ENCODE measurements at regions not wholly inside any gene's neighbourhood (a gene's known extent, or its start where the extent isn't known, plus 50 kb on each side); places are given as distances from the start of the nearest gene placed in this dataset.

DNA sequence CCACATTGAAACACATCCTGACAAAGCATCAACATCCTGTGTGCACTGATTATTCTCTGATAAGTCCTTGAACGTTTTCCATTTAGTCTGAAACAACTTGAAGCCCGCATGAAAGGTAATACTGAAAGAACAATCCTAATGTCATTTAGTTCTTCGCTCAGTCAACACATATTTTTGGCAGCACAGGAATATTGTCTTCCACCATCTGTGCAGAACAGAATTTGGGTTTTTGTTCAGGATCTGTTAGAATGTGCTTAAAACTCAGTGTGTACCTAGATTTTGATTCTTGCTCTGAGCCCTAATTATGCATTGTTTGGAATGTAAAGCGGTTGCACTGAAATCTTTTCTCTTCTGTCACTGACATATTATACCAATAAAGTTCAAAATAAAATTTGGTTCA, 1036.6 kb downstream of the CDH11 start:
- no TSS peak for BruUV-seq (replicated peaks)
- H3K9me3 Mint-ChIP-seq (ENCODE audit: unreplicated experiment): no peaks in the 10 kb centered on the region
- no peaks in the 10 kb centered on the region for H3K4me1 Mint-ChIP-seq (ENCODE audit: low read depth, unreplicated experiment)
- TF ChIP-seq CTCF (IDR thresholded peaks at IDR 0.05; ENCODE audit: insufficient read depth in 1 of 2, low read depth in 1 of 2, low read length in 1 of 2, severe bottlenecking in 1 of 2, unreplicated experiment in 1 of 2): no peak
- Histone ChIP-seq H3K4me1 (no peaks in the 10 kb centered on the region), H3K27me3 (replicated peaks; ENCODE audit: control insufficient read depth, insufficient read depth, low read length) (no peaks in the 10 kb centered on the region), H3K4me3 (ENCODE audit: low read depth, low read length) (no peak overlapping the region), H3K9me3 (no peaks in the 10 kb centered on the region), H3K36me3 (ENCODE audit: control insufficient read depth, insufficient read depth, low read length) (no peaks in the 10 kb centered on the region)
- no peak for DNase-seq
- POLR2A ChIA-PET: no interaction called here
- H3K27me3 Mint-ChIP-seq (ENCODE audit: insufficient read depth, unreplicated experiment): no peaks in the 10 kb centered on the region
- intact Hi-C loops (cut with micrococcal nuclease; ENCODE audit: unreplicated experiment): loop anchor here (10.0 kb wide), 1 partner anchor 390 kb away; no protein-coding TSS in a partner anchor
- CTCF ChIA-PET: no interaction called here
- no peaks in the 10 kb centered on the region for H3K36me3 Mint-ChIP-seq (ENCODE audit: insufficient read depth, unreplicated experiment)
- no peak overlapping the region for H3K4me3 Mint-ChIP-seq (ENCODE audit: unreplicated experiment)
- no peak overlapping the region for H3K27ac Mint-ChIP-seq (ENCODE audit: unreplicated experiment)

GRCh38 chr16:64084706-64085105, 1037.2 kb downstream of the CDH11 start:
- no peaks in the 10 kb centered on the region for H3K27me3 Mint-ChIP-seq (ENCODE audit: insufficient read depth, unreplicated experiment)
- H3K9me3 ChIP-seq: no peaks in the 10 kb centered on the region
- H3K36me3 ChIP-seq (ENCODE audit: control insufficient read depth, insufficient read depth, low read length): no peaks in the 10 kb centered on the region
- no peak for TF ChIP-seq CTCF (IDR thresholded peaks at IDR 0.05; ENCODE audit: insufficient read depth in 1 of 2, low read depth in 1 of 2, low read length in 1 of 2, severe bottlenecking in 1 of 2, unreplicated experiment in 1 of 2)
- no peaks in the 10 kb centered on the region for H3K36me3 Mint-ChIP-seq (ENCODE audit: insufficient read depth, unreplicated experiment)
- ChIA-PET POLR2A (no interaction called here), CTCF (no interaction called here)
- no peak overlapping the region for H3K27ac Mint-ChIP-seq (ENCODE audit: unreplicated experiment)
- H3K4me3 ChIP-seq (ENCODE audit: low read depth, low read length): no peak overlapping the region
- no peak for DNase-seq
- intact Hi-C loops (cut with micrococcal nuclease; ENCODE audit: unreplicated experiment): loop anchor here (10.0 kb wide), 1 partner anchor 390 kb away; no protein-coding TSS in a partner anchor
- no peak overlapping the region for H3K4me3 Mint-ChIP-seq (ENCODE audit: unreplicated experiment)
- no peaks in the 10 kb centered on the region for H3K4me1 ChIP-seq
- no TSS peak for BruUV-seq (replicated peaks)
- no peaks in the 10 kb centered on the region for H3K4me1 Mint-ChIP-seq (ENCODE audit: low read depth, unreplicated experiment)
- no peaks in the 10 kb centered on the region for H3K9me3 Mint-ChIP-seq (ENCODE audit: unreplicated experiment)
- H3K27me3 ChIP-seq (replicated peaks; ENCODE audit: control insufficient read depth, insufficient read depth, low read length): no peaks in the 10 kb centered on the region

GRCh38 chr16:64083428-64084129, 1038.3 kb downstream of the CDH11 start:
- intact Hi-C loops (cut with micrococcal nuclease; ENCODE audit: unreplicated experiment): loop anchor here (10.0 kb wide), 1 partner anchor 391 kb away; no protein-coding TSS in a partner anchor
- no peak overlapping the region for H3K4me3 ChIP-seq (ENCODE audit: low read depth, low read length)
- Mint-ChIP-seq H3K4me1 (ENCODE audit: low read depth, unreplicated experiment) (no peaks in the 10 kb centered on the region), H3K9me3 (ENCODE audit: unreplicated experiment) (no peaks in the 10 kb centered on the region), H3K27ac (ENCODE audit: unreplicated experiment) (no peak overlapping the region), H3K4me3 (ENCODE audit: unreplicated experiment) (no peak overlapping the region), H3K36me3 (ENCODE audit: insufficient read depth, unreplicated experiment) (no peaks in the 10 kb centered on the region), H3K27me3 (ENCODE audit: insufficient read depth, unreplicated experiment) (no peaks in the 10 kb centered on the region)
- H3K4me1 ChIP-seq: no peaks in the 10 kb centered on the region
- ChIA-PET POLR2A (no interaction called here), CTCF (no interaction called here)
- no peaks in the 10 kb centered on the region for H3K36me3 ChIP-seq (ENCODE audit: control insufficient read depth, insufficient read depth, low read length)
- DNase-seq: no peak
- no peak for TF ChIP-seq CTCF (IDR thresholded peaks at IDR 0.05; ENCODE audit: insufficient read depth in 1 of 2, low read depth in 1 of 2, low read length in 1 of 2, severe bottlenecking in 1 of 2, unreplicated experiment in 1 of 2)
- H3K27me3 ChIP-seq (replicated peaks; ENCODE audit: control insufficient read depth, insufficient read depth, low read length): no peaks in the 10 kb centered on the region
- BruUV-seq (replicated peaks): no TSS peak
- H3K9me3 ChIP-seq: no peaks in the 10 kb centered on the region
